HT-29 (cell line): ENCODE measurements at regions not wholly inside any gene's neighbourhood (a gene's known extent, or its start where the extent isn't known, plus 50 kb on each side); places are given as distances from the start of the nearest gene placed in this dataset.

Experiments used
- DNase-seq: peaks from one replicate; pipeline ENCODE4 v3.0.0-alpha.2; 2015; ENCODE audit warnings: low spot score

DNA sequence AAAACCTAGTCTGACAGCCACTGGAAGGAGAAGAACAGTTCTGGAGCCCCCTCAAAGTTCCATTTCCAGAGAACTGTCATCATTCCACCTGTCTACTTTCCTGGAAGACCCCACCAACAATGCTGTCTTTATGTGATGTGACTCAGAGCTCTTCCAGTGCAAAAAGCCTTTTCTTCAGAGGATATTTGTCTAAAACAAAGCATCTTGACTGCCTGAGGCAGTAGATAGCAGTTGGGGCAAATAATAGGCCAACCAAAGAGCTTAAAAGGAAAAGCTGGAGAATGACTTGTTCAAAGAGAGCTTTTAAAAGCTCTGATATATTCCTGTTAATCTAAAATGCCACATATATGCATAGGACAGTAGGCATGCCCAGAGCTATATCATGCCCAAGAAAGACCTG lies 62.6 kb downstream of the MIS18A start:
- DNase-seq: no peak

DNA sequence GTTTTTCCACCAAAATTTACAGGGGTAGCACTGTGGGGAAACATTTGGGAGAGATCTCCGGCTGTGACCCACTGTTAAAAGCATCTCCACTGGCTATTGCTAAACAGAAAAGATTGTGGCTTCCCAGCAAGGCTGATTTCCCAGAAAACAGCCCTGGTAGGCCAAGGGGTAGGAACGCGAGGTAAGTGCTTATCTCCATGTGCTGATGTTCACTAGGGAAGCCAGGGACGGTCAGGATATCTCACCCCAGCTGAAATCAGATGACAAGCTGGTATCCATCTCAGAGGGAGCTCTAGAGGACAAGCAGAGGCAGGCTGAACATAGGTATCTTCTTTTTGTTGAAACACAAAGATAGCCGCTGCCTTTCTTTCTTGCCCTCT lies 63.6 kb downstream of the MIS18A start:
- DNase-seq: no peak

DNA sequence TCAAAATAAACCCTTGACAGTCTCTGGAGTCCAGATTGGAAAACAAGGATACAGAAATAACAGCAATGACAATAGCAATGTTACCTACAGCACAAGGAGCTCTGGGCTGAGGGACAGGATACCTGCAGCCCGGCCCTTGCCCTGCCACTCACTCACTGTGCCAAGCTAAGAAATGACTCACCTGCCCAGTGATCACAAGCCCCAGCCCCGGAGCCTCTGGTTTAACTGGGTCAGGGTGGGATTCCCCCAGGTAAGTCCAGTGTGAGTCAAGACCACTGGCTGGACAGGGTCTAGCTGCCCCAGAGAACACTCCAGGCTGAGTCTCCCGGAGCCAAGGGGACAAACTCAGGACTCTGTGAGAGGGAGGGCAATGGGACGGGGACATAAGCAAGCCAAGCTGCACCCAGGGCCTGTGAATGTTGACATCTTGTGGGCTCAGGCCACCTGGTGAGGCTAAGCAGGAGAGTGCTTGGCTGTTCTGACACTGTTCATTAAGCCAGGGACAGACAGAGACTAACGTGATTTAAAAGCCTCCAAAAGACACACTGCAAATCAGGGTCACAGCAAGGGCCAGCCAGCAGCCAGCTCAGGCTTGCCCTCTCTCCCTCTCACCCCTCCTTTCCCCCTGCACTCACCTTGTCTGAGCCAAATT lies 64.1 kb downstream of the MIS18A start:
- DNase-seq: no peak

- no peak for DNase-seq
Observed at GRCh38 chr21:32212116-32212515, 66.7 kb downstream of the MIS18A start.

DNA sequence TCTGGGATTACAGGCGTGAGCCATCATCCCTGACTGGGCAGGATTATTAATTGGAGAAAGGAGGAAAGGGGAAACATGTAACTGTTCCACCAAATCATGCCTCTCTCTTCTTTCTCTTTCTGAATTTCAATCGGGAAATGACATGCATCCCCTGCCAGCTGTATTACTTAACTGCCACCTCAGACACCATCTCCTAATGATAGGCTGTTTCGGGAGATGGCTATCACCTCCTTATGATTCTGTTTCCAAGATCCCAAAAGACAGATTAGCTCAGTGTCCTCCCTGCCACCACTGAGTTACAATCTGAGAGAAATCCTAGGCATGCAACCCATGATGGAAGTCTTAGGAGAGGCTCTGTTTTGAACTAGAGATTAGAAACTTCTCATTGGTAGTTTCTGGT lies 67.5 kb downstream of the MIS18A start:
- DNase-seq: no peak

GRCh38 chr21:32209580-32209979 lies 69.3 kb downstream of the MIS18A start:
- DNase-seq: no peak

- DNase-seq: no peak
Observed at GRCh38 chr21:32207406-32207716, 71.5 kb downstream of the MIS18A start.

DNA sequence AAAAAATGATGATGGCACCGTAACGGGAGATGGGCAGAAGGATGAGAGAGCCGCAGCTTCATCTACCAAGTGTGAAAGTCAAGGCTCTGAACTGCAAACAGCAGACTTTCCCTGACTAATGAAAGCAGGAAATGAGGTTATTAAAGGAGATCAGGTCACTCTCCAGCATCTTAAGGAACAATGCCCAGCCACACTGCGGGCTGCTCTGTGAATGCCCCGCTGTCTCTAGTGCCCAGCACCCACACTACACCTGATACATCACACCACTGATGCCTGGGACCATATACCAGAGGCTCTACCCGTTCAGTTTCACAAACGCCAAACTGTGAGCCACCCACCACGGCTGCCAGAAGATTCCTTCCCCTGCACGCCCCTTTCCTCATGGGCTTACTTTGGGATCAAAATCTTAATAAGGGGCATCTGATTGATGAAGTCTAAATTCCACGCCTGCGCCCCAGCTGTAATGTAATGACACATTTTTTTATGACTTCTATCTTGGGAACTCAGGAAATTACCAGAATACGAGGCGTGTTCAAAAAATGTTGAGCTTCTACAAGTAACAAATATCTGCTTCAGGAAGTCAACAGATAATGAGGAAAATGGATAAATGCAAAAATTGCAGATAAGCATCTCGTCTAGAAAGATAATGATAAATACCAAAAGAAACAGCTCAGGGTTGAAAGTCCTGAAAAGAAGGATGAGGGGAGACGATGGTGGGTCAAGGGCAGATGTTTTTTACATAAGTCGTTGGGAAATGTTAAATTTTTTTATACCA lies 72.0 kb downstream of the MIS18A start:
- DNase-seq: no peak

GRCh38 chr21:32203877-32204480 lies 74.9 kb downstream of the MIS18A start:
- DNase-seq: no peak

GRCh38 chr21:32200029-32200428 lies 78.8 kb downstream of the MIS18A start:
- DNase-seq: no peak

DNA sequence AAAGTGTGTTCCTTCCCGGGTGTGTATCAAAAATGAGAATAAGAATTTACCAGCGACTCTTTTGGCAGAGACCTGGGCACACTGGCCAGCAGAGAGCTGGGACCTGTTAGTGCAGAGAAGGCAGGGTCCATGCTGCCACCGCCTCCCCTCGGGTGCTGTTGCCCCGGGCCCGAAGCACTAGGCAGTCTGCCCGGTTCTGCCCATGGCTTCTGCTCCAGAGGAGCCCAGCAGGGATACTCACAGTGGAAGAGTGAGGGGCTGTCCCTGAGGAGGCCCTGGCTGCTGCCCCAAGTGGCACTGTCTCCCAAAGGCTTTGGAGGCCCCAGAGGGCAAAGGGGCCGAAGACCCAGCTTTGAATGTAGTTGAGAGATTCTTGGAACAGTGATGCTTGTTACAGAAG lies 80.5 kb downstream of the MIS18A start:
- no peak for DNase-seq

GRCh38 chr21:32197896-32198295 lies 81.0 kb downstream of the MIS18A start:
- no peak for DNase-seq

- DNase-seq: no peak
Observed at GRCh38 chr21:32196001-32196400, 82.8 kb downstream of the MIS18A start.

DNA sequence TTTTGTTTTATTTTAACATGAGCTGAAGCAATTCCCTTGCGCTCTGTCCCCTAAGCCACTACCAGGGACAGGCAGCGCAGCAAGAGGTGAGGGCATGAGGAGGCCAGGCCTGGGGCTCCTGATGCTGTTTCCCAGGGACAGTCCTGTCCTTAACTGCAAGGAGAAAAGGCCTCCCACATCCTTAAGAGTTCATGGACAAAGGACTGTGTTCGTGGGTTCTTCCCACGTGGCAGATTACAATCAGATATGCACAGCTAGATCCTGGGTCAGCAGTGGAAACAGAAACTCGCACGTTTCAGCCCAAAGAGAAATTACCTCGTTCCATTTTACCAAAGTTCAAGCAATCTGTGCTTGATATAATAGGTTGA lies 85.8 kb downstream of the MIS18A start:
- DNase-seq: no peak

- no peak for DNase-seq
Observed at GRCh38 chr21:32192291-32193097, 86.4 kb downstream of the MIS18A start.

- DNase-seq: no peak
Observed at GRCh38 chr21:32190493-32191144, 88.2 kb downstream of the MIS18A start.

GRCh38 chr21:32189688-32190483 lies 89.0 kb downstream of the MIS18A start:
- no peak for DNase-seq

- no peak for DNase-seq
Observed at GRCh38 chr21:32186804-32187203, 92.0 kb downstream of the MIS18A start.

DNA sequence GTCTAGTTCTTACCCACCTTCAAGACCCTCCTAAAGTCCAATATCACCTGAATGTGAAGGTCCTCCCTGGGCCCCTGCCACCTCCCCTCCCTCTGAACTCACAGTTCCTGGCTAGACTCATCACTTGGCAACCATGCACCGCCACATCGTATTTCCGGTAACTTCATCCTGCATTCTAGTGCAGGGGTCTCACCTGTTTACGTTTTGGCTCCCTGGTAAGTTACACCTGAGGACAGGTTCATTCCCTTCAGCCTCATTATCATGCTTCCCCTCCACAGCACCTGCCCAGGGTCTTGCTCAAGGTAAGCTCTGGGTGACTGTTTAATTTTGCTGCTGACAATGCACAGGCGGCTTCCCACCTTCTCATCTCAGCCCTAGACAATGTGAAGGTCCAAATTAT lies 93.1 kb downstream of the MIS18A start:
- DNase-seq: no peak

GRCh38 chr21:32185103-32185502 lies 93.7 kb downstream of the MIS18A start:
- DNase-seq: no peak

DNA sequence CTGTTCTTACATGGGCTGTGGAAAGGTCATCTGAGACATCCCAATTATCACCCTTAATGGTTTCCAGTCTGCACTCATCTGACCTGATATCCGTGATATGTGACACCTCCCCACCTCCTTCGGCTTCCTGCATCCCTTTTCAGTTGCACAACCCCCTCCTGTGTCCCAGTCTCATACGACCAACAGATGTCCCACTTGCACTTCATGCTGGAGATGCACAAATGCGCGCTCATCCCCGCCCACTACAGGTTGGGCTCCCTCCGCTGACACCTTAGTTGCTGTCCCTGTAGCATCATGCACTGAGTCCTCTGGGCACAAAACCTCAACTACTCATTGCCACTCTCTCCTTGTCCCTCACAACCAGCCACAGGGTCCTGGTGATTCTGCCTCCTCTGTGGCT lies 94.4 kb downstream of the MIS18A start:
- no peak for DNase-seq
